M059J (cell line): ENCODE measurements at regions not wholly inside any gene's neighbourhood (a gene's known extent, or its start where the extent isn't known, plus 50 kb on each side); places are given as distances from the start of the nearest gene placed in this dataset.
A peak's percentile ranks its signal among the peaks of the same experiment; 100 is the strongest.
"Not testable (repeated sequence)": the region's sequence is repeated elsewhere in the genome, so short reads cannot be mapped to it uniquely, and the experiment has no call there.

Experiments used
- DNase-seq: peaks from one replicate; pipeline ENCODE4 v3.0.0-alpha.2; 2012; ENCODE audit warnings: low read depth

DNA sequence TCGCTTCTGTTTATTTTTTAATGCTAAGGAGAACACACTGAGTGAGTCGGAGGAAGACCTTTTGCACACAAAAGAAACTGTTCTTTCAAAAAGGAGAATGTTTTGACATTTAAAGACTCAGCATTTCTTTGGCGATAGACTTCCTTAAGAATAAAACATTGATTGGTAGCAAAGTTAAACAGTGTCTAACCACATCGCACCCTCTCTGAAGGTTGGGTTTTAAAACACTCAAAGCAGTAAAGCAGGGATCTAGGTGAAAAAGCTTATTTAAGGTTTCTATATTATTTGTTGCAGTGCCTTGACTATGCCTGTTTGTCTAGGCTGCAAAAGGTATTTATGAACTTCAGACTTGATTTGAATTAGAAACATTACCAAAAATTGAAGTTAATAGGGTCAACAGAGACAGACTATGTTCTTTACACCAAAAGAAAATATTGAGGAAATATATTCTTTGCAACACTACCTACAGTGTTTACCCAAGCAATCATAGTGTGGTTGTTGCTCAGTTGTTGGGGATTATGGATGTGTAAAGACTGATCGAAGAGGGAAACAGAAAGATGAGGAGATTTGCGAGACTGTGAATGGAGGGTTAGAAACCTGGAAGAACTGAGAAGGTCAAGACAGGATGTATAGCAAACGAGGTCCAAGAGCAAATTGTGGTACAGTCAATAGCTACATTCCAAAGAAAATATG is 297.8 kb upstream of the SLC39A10 start:
- DNase-seq, result no peak

GRCh38 chr2:195356920-195357440 is 300.0 kb upstream of the SLC39A10 start:
- no peak for DNase-seq

DNA sequence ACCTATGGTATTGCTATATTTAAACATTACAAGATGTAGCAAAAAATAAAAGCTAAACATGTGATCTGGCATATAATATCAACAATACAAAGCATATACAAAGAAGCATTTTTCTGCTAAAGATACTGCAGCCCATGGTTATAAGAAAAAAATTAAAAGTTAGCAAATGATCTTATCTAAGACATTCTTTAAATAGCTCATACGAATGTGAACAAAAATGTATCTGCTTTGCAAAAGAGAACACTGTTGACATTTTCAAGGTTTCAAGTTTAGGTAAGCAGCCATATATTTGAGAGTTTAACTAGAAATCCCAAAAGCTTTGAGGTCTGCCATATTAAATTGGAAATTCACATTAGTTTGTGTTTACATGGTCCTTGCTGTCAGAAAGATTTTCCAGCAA is 301.0 kb upstream of the SLC39A10 start:
- DNase-seq, result no peak

DNA sequence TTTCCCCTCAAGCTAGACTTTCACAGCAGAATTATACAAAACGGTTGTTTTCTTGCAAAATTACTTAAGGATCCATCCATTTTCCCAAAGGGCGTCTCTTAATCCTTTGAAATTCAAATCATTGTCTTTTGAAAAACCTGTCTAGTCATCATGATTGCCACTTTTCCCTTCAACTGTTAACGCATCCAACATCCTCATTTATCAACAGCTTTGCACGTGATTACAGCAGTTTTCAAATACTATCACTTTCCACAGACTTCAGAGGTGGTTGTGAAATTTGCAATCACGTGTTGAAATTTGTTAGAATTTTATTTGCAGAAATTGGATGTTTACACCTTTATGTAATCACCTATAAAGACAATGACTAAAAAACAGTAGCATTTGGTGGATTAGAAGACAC is 304.4 kb upstream of the SLC39A10 start:
- no peak for DNase-seq

GRCh38 chr2:195343942-195344530 is 313.0 kb upstream of the SLC39A10 start:
- peak; percentile 47 for DNase-seq

- DNase-seq, result no peak
Observed at GRCh38 chr2:195343540-195343939, 313.5 kb upstream of the SLC39A10 start.

- no peak for DNase-seq
Observed at GRCh38 chr2:195342061-195342460, 315.0 kb upstream of the SLC39A10 start.

- DNase-seq, result no peak
Observed at GRCh38 chr2:195338856-195339255, 318.2 kb upstream of the SLC39A10 start.

- DNase-seq, result no peak
Observed at GRCh38 chr2:195337597-195337996, 319.4 kb upstream of the SLC39A10 start.

- no peak for DNase-seq
Observed at GRCh38 chr2:195333869-195334268, 323.2 kb upstream of the SLC39A10 start.

DNA sequence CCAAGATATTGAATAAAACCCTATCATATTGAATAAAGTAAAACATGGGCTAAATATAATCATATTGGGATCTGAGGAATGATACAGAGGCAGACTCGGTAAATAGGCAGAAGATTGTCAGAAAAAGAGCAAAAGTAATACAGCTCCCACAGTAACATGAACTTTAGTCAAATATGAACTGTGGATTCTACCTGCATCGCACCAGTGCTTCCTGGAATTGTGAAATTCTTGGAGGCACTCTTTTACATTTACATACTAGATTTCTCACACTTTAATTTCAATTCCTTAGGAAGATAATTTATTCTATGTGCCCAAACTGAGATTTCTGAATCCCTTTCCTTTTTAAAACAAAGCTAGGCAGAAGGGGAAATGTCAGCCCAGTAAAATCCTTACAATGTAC is 325.1 kb upstream of the SLC39A10 start:
- DNase-seq, result no peak

GRCh38 chr2:195331129-195331528 is 325.9 kb upstream of the SLC39A10 start:
- no peak for DNase-seq

DNA sequence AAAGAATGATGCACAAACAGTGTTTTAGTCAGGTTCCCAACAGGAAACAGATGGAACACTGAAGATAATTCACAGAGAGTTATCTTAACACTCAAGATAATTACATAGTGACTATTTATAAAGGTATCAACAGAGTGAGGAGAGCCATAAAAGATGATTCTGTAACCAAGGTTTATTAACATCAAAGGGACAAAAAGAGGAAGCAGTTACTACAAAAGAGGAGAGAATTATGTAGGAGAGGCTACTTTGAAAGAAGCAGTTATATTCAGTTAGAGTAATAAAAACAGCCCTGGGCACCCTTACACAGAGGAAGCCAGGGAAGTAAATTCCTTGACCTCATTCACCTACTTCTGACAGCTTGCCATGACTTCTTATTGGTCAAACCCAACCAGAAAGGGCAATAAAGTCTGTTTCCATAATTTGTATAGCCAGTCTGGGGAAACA is 326.5 kb upstream of the SLC39A10 start:
- peak; percentile 21 for DNase-seq

DNA sequence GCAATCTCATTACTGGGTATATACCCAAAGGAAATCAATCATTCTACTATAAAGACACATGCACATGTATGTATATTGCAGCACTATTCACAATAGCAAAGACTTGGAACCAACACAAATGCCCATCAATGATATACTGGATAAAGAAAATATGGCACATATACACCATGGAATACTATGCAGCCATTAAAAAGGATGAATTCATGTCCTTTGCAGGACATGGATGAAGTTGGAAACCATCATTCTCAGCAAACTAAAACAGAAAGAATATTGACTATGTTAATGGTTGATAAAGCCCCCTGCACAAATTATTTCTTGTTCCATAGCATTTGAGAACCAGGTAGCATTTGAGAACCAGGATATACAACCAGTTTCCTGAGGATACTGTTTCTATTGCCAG is 327.2 kb upstream of the SLC39A10 start:
- not testable (repeated sequence) for DNase-seq

DNA sequence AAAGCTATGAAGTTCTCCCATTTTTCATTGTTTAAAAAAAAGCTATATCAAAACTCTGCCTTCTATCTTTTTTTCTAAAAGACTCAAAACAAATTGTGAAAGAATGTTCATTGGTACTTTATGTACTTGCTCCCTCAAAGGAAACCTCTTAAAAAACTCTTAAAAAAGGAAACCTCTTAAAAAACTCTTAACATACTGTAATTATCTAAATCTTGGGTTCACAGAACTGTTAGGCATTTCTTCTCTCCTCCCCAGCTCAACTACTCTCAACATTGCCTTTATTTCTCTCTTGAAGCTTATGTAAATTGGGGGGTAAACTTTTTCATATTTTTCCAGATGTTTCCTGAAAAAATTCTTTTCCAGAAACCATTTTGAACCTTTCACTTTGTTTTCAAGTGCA is 330.5 kb upstream of the SLC39A10 start:
- DNase-seq, result no peak

DNA sequence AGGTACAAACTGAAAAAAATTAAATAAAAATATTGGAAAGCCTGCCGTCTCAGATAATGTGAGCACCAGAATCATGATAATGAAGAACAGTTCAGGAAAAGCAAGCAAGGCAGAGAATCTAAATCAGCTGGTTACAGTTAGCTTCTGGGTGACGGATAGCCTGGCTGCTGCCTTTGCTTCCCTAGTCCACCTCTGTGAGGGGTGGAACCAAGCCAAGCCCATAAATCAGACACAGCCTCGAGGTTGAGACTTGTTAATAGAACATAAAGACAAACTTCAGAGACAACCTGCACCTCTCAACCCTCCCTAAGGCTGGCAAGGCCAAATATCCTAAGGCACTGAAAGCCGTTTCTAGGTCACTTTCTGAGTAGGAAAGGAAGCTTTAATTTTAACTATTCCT is 334.7 kb upstream of the SLC39A10 start:
- peak; percentile 82 for DNase-seq

DNA sequence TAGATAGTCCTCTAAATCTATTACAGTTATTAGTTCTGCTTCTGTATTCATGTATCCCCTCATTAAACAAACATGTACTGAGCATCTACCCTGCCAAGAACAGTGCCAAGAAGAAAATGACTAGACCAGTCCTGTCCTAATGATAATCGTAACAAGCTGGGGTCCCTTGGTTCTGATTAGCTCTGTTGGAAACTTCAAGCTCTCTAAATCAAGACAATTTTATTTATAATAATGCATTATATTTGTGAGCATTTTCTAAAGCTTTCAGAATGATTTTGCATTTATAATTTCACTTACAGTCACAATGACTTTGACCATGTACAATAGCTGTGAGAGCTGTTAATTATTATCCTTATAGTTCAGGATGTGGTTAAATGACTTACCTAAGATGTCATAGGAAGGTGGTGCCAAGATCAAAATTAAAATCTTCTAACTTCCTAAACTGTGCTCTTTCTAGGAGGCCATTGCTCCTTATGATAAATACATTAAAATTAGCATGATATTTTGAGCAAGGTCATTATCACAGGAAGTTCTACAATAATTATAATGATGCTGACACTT is 336.5 kb upstream of the SLC39A10 start:
- DNase-seq, result no peak

GRCh38 chr2:195319548-195320412 is 337.2 kb upstream of the SLC39A10 start:
- DNase-seq, result no peak

DNA sequence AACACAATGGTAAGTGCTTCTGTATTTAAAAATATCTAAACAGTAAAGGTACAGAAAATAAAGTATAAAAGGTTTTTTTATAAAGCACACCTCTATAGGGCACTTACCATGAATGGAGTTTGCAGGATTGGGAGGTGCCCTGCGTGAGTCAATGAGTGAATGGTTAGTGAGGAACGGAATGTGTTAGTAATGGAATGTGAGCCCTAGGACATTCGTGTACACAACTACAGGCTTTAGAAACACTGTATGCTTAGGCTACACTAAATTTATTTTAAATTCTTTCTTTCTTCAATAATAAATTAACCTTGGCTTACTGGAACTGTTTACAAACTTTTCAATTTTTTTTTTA is 337.9 kb upstream of the SLC39A10 start:
- peak; percentile 75 for DNase-seq

DNA sequence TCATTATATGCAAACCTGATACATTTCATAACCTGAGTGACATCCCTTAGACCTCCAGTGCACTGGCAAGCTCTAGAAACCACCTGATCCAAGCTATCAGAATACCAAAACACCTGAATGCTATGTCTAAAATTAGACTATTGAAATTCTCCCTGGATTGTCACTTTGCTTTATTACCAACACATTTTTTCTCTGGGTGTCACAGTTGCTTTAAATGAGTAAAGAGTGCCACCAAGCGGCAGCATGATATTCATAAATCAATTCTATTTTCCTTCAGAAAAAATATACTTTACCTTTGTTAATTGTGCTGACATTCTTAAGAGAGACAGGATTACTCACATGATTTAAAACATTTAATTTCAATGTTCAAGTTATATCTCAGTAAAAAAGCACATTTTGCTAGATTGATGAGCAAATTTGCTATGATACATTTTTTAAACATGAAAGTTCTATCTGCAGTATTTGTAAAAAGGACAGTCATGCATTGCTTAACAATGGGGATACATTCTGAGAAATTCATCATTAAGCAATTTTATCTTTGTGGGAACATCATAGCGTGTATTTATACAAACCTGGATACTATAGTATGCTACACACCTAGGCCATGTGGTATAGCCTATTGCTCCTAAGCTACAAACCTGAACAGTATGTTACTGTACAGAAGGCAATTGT is 338.4 kb upstream of the SLC39A10 start:
- DNase-seq, result peak; percentile 48

DNA sequence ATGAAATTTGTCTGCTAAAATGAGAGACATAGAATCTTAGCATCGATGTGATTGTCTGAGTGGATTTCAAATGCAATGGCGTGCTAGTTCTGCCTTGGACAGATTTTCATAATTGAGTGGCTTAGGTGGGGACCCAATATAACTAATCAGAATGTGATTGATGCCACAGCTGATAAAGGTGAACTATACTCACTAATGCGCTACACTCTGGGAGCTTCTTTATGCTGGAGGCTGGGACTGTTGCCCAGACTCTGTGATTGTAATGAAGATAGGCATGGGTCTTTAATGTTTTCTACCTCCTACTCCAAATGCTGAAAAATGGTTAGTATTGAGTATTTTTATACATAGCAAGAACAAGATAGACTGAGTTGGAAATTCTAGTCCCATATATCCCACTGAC is 339.5 kb upstream of the SLC39A10 start:
- no peak for DNase-seq

DNA sequence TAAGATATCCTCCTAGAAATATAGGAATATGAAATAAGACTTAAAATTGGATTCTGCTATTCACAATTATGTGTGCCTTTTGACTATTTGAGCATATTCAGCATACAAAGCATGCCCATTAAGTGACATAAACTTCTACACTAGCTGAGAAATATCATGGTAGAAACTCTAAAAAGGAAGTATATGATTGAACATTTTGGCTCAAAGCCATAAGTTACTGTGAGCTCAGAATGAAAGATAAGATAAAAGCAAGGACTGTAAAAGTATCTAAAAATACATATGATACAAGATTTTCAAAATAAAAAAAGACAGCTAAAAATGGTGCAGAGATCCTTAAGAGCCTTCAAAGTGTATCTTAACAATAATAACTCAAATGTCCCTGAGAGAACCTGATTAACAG is 340.5 kb upstream of the SLC39A10 start:
- no peak for DNase-seq
